Caco-2 (cell line): ENCODE measurements at regions not wholly inside any gene's neighbourhood (a gene's known extent, or its start where the extent isn't known, plus 50 kb on each side); places are given as distances from the start of the nearest gene placed in this dataset.

Experiments
- BruUV-seq: library from RNA; stranded (reverse); fragments of 400-500 nt; replicated peaks from 2 replicates; lab custom pipeline; 2021; lab: Mats Ljungman, UMichigan
- CTCF ChIA-PET: fragments of 300-600 bp; sonication (Branson Sonifier 250); formaldehyde crosslinking; loops from one replicate; lab custom pipeline; 2022; ENCODE audit warnings: antibody characterized with exemption; lab: Charles Lee
- POLR2A ChIA-PET: fragments of 300-600 bp; sonication (Branson Sonifier 250); formaldehyde crosslinking; loops from one replicate; lab custom pipeline; 2022; ENCODE audit warnings: antibody characterized with exemption; lab: Charles Lee
- DNase-seq, 2 experiments: peaks; one replicate each; pipeline versions ENCODE4 v3.0.0 to v3.0.0-alpha.2; 2020 to 2022
- H3K27me3 ChIP-seq: replicated peaks from 2 replicates; pipeline ENCODE4 v1.6.0; 2011; ENCODE audit warnings: low read length; ENCODE audit not compliant: control insufficient read depth, insufficient read depth
- H3K36me3 ChIP-seq: 2 replicates; pipeline ENCODE4 v1.5.1; 2011; ENCODE audit warnings: low read length; ENCODE audit not compliant: control insufficient read depth, insufficient read depth
- H3K4me1 ChIP-seq: fragments of 250-450 bp; sonication (Bioruptor Pico); 2 replicates; pipeline ENCODE4 v1.5.1; 2020; ENCODE audit warnings: mild to moderate bottlenecking
- H3K4me3 ChIP-seq: 2 replicates; pipeline ENCODE4 v1.5.1; 2011; ENCODE audit warnings: low read depth, mild to moderate bottlenecking, control low read depth, low read length
- H3K9me3 ChIP-seq: fragments of 250-450 bp; sonication (Bioruptor Pico); 2 replicates; pipeline ENCODE4 v1.5.1; 2020; ENCODE audit warnings: mild to moderate bottlenecking, moderate library complexity
- H3K27ac Mint-ChIP-seq: one replicate; pipeline ENCODE4 v1.8.0; 2022; ENCODE audit warnings: mixed read lengths; ENCODE audit not compliant: unreplicated experiment
- H3K27me3 Mint-ChIP-seq: one replicate; pipeline ENCODE4 v1.8.0; 2022; ENCODE audit warnings: mixed read lengths; ENCODE audit not compliant: insufficient read depth, unreplicated experiment
- H3K36me3 Mint-ChIP-seq: one replicate; pipeline ENCODE4 v1.8.0; 2022; ENCODE audit warnings: mild to moderate bottlenecking, mixed read lengths; ENCODE audit not compliant: insufficient read depth, unreplicated experiment
- H3K4me1 Mint-ChIP-seq: one replicate; pipeline ENCODE4 v1.8.0; 2022; ENCODE audit warnings: low read depth, mixed read lengths; ENCODE audit not compliant: unreplicated experiment
- H3K4me3 Mint-ChIP-seq: one replicate; pipeline ENCODE4 v1.8.0; 2022; ENCODE audit warnings: mild to moderate bottlenecking, moderate library complexity, mixed read lengths; ENCODE audit not compliant: unreplicated experiment
- H3K9me3 Mint-ChIP-seq: one replicate; pipeline ENCODE4 v1.8.0; 2022; ENCODE audit warnings: mixed read lengths; ENCODE audit not compliant: unreplicated experiment
- CTCF ChIP-seq, 2 experiments: fragments of 200-600 bp in 1 of 2; IDR thresholded peaks; 1 replicate in 1 of 2; 2 replicates in 1 of 2; pipeline versions ENCODE4 v1.5.1 to v1.8.0; 2011 to 2022; ENCODE audit warnings: antibody characterized with exemption in 1 of 2, control low read depth in 1 of 2, inconsistent platforms in 1 of 2, low read depth in 1 of 2, low read length in 1 of 2, mild to moderate bottlenecking in 1 of 2, moderate library complexity in 1 of 2; ENCODE audit not compliant: insufficient read depth in 1 of 2, severe bottlenecking in 1 of 2, unreplicated experiment in 1 of 2
- intact Hi-C: fragments of 100-400 bp; cut with micrococcal nuclease; formaldehyde crosslinking; loops from one replicate; pipeline ENCODE4 v1.10.0; 2022; ENCODE audit not compliant: unreplicated experiment

DNA sequence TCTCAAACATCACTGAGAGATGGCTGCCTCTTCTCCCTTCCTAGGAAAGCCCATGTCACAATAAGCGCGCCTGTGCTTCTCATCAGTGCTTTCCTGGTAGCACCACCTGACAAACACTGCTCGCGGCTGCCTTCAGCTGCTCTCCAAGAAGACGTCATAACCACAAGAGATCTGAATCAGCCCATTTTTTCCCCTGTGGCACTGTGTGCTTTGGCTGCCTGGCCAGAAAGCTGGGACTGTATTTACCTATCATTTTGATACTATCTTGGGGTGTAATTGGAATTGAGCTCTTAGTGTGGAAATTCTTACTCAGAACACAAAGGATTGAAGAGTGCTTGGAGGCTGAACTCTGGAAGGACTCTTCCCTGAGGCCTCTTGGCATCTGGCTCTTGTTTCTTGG lies 50.3 kb upstream of the EHF start:
- DNase-seq, result no peak
- intact Hi-C loops, result no loop called here
- Histone ChIP-seq H3K9me3 (no peaks in the 10 kb centered on the region), H3K4me3 (no peak overlapping the region), H3K27me3 (no peaks in the 10 kb centered on the region), H3K4me1 (no peaks in the 10 kb centered on the region), H3K36me3 (no peaks in the 10 kb centered on the region)
- no peaks in the 10 kb centered on the region for H3K36me3 Mint-ChIP-seq
- H3K4me1 Mint-ChIP-seq, result no peaks in the 10 kb centered on the region
- peaks cover 4% of the 10 kb centered on the region for H3K27me3 Mint-ChIP-seq
- H3K4me3 Mint-ChIP-seq, result no peak overlapping the region
- POLR2A ChIA-PET, result no interaction called here
- H3K27ac Mint-ChIP-seq, result no peak overlapping the region
- CTCF ChIA-PET, result no interaction called here
- BruUV-seq, result no TSS peak
- TF ChIP-seq CTCF (IDR thresholded peaks at IDR 0.05; ENCODE audit: insufficient read depth in 1 of 2, low read depth in 1 of 2, low read length in 1 of 2, severe bottlenecking in 1 of 2, unreplicated experiment in 1 of 2), result no peak
- H3K9me3 Mint-ChIP-seq, result no peaks in the 10 kb centered on the region
